Naive thymus-derived CD4-positive, alpha-beta T cell (primary cell): ENCODE measurements at regions not wholly inside any gene's neighbourhood (a gene's known extent, or its start where the extent isn't known, plus 50 kb on each side); places are given as distances from the start of the nearest gene placed in this dataset.

Experiments
- ATAC-seq: fragments of 150-1000 bp; cut with Tn5 transposase; 2 replicates; pipeline ENCODE4 v1.10.0; 2021; ENCODE audit warnings: mild to moderate bottlenecking, moderate library complexity
- CTCF ChIA-PET: fragments of 350-600 bp; sonication (Branson Sonifier 250); formaldehyde crosslinking; loops from one replicate; lab custom pipeline; 2021; ENCODE audit warnings: antibody characterized with exemption; lab: Charles Lee
- POLR2A ChIA-PET: fragments of 350-600 bp; sonication (Branson Sonifier 250); formaldehyde crosslinking; loops from one replicate; lab custom pipeline; 2021; ENCODE audit warnings: antibody characterized with exemption, inconsistent platforms; lab: Charles Lee
- DNase-seq, 9 donors: peaks; one replicate each; pipeline versions ENCODE4 v3.0.0 to v3.0.0-alpha.2; 2020 to 2022; ENCODE audit warnings: mixed read lengths in 1 of 9
- H3K27ac ChIP-seq: one replicate; pipeline ENCODE4 v1.7.0; 2013; ENCODE audit warnings: mild to moderate bottlenecking, low read depth, low read length, moderate library complexity
- H3K27me3 ChIP-seq, 2 donors: one replicate each; pipeline ENCODE4 v1.7.0; 2013; ENCODE audit warnings: low read length in 2 of 2, mild to moderate bottlenecking in 2 of 2, moderate library complexity in 2 of 2; ENCODE audit not compliant: control insufficient read depth in 2 of 2, insufficient read depth in 2 of 2
- H3K36me3 ChIP-seq, 3 experiments: 1 replicate in 2 of 3; 2 replicates in 1 of 3; pipeline ENCODE4 v1.7.0; 2013; ENCODE audit warnings: low read length in 3 of 3, mild to moderate bottlenecking in 3 of 3, moderate library complexity in 1 of 3; ENCODE audit not compliant: insufficient read depth in 3 of 3, control insufficient read depth in 2 of 3
- H3K4me1 ChIP-seq, 2 donors: one replicate each; pipeline ENCODE4 v1.7.0; 2013; ENCODE audit warnings: low read length in 2 of 2, mild to moderate bottlenecking in 2 of 2, moderate library complexity in 1 of 2; ENCODE audit not compliant: control insufficient read depth in 2 of 2, insufficient read depth in 2 of 2
- H3K4me3 ChIP-seq: 2 replicates; pipeline ENCODE4 v1.7.0; 2013; ENCODE audit warnings: mild to moderate bottlenecking, low read length
- H3K9me3 ChIP-seq, 3 experiments: 1 replicate in 2 of 3; 2 replicates in 1 of 3; pipeline ENCODE4 v1.7.0; 2013; ENCODE audit warnings: low read length in 3 of 3; ENCODE audit not compliant: control insufficient read depth in 2 of 3
- H3K27ac Mint-ChIP-seq, 9 donors: one replicate each; pipeline ENCODE4 v1.8.0; 2020 to 2022; ENCODE audit warnings: mixed read lengths in 9 of 9, mild to moderate bottlenecking in 8 of 9, moderate library complexity in 5 of 9, inconsistent platforms in 2 of 9
- H3K27me3 Mint-ChIP-seq, 5 donors: one replicate each; pipeline ENCODE4 v1.8.0; 2021 to 2022; ENCODE audit warnings: mixed read lengths in 5 of 5, mild to moderate bottlenecking in 1 of 5
- H3K36me3 Mint-ChIP-seq, 5 donors: one replicate each; pipeline ENCODE4 v1.8.0; 2020 to 2022; ENCODE audit warnings: mixed read lengths in 5 of 5, mild to moderate bottlenecking in 3 of 5, inconsistent platforms in 1 of 5
- H3K4me1 Mint-ChIP-seq, 7 donors: one replicate each; pipeline ENCODE4 v1.8.0; 2020 to 2022; ENCODE audit warnings: mixed read lengths in 7 of 7, mild to moderate bottlenecking in 3 of 7, inconsistent platforms in 1 of 7
- H3K4me3 Mint-ChIP-seq, 10 donors: one replicate each; pipeline ENCODE4 v1.8.0; 2020 to 2022; ENCODE audit warnings: mild to moderate bottlenecking in 10 of 10, mixed read lengths in 10 of 10, moderate library complexity in 6 of 10, inconsistent platforms in 2 of 10
- H3K9me3 Mint-ChIP-seq, 11 donors: one replicate each; pipeline ENCODE4 v1.8.0; 2020 to 2022; ENCODE audit warnings: mixed read lengths in 11 of 11, mild to moderate bottlenecking in 4 of 11, inconsistent platforms in 1 of 11, moderate library complexity in 1 of 11
- intact Hi-C, 2 donors: fragments of 100-400 bp; cut with micrococcal nuclease; formaldehyde crosslinking; loops; one replicate each; pipeline ENCODE4 v1.15.1; 2023

GRCh38 chr10:52965938-52966401, 193.4 kb upstream of the MBL2 start:
- intact Hi-C loops = no loop called here
- ATAC-seq = peak; percentile 54

GRCh38 chr10:52965509-52965908, 192.9 kb upstream of the MBL2 start:
- POLR2A ChIA-PET = no interaction called here
- H3K27me3 Mint-ChIP-seq = no peaks in the 10 kb centered on the region
- peaks cover 0 to 1% (median 0%) of the 10 kb centered on the region in 7 donors for H3K4me1 Mint-ChIP-seq
- no peaks in the 10 kb centered on the region for H3K36me3 ChIP-seq
- CTCF ChIA-PET = no interaction called here
- H3K9me3 ChIP-seq = no peaks in the 10 kb centered on the region
- no peak overlapping the region for H3K4me3 ChIP-seq
- H3K36me3 Mint-ChIP-seq = no peaks in the 10 kb centered on the region
- H3K4me3 Mint-ChIP-seq = no peak overlapping the region
- no peak overlapping the region for H3K27ac Mint-ChIP-seq
- intact Hi-C loops = no loop called here
- H3K27me3 ChIP-seq = no peaks in the 10 kb centered on the region
- DNase-seq (no peak), ATAC-seq (no peak)
- peaks cover 0 to 12% (median 0%) of the 10 kb centered on the region in 11 donors for H3K9me3 Mint-ChIP-seq
- H3K27ac ChIP-seq = no peak overlapping the region
- H3K4me1 ChIP-seq = no peaks in the 10 kb centered on the region

More at GRCh38 chr10:52965938-52966401, 193.4 kb upstream of the MBL2 start:
- Histone ChIP-seq H3K27ac (no peak overlapping the region), H3K4me1 (no peaks in the 10 kb centered on the region), H3K4me3 (no peak overlapping the region), H3K9me3 (no peaks in the 10 kb centered on the region), H3K27me3 (no peaks in the 10 kb centered on the region), H3K36me3 (no peaks in the 10 kb centered on the region)
- Mint-ChIP-seq H3K9me3 (peaks cover 0 to 12% (median 0%) of the 10 kb centered on the region in 11 donors), H3K27ac (no peak overlapping the region), H3K4me3 (no peak overlapping the region), H3K4me1 (peaks cover 0 to 1% (median 0%) of the 10 kb centered on the region in 7 donors), H3K36me3 (no peaks in the 10 kb centered on the region), H3K27me3 (no peaks in the 10 kb centered on the region)
- POLR2A ChIA-PET = no interaction called here
- no peak for DNase-seq
- CTCF ChIA-PET = no interaction called here

GRCh38 chr10:52961323-52961722, 188.7 kb upstream of the MBL2 start:
- H3K36me3 ChIP-seq = no peaks in the 10 kb centered on the region
- no peak overlapping the region for H3K4me3 Mint-ChIP-seq
- H3K9me3 ChIP-seq = no peaks in the 10 kb centered on the region
- no peak overlapping the region for H3K27ac ChIP-seq
- H3K27me3 Mint-ChIP-seq = no peaks in the 10 kb centered on the region
- intact Hi-C loops = no loop called here
- DNase-seq = no peak
- no peaks in the 10 kb centered on the region for H3K4me1 ChIP-seq
- POLR2A ChIA-PET = no interaction called here
- no peaks in the 10 kb centered on the region for H3K36me3 Mint-ChIP-seq
- CTCF ChIA-PET = interaction anchor here (0.6 kb wide), 1 partner anchor 16 kb away, joined by 3 read pairs; no protein-coding TSS in a partner anchor
- peaks cover 0 to 8% (median 0%) of the 10 kb centered on the region in 11 donors for H3K9me3 Mint-ChIP-seq
- peaks cover 0 to 1% (median 0%) of the 10 kb centered on the region in 7 donors for H3K4me1 Mint-ChIP-seq
- no peak for ATAC-seq
- H3K27me3 ChIP-seq = no peaks in the 10 kb centered on the region
- no peak overlapping the region for H3K4me3 ChIP-seq
- no peak overlapping the region for H3K27ac Mint-ChIP-seq

- no peak overlapping the region for H3K4me3 ChIP-seq
- ChIA-PET CTCF (no interaction called here), POLR2A (no interaction called here)
- H3K27ac Mint-ChIP-seq = no peak overlapping the region
- no peaks in the 10 kb centered on the region for H3K9me3 ChIP-seq
- no peak for ATAC-seq
- H3K27me3 ChIP-seq = no peaks in the 10 kb centered on the region
- no peaks in the 10 kb centered on the region for H3K36me3 Mint-ChIP-seq
- intact Hi-C loops = no loop called here
- H3K27me3 Mint-ChIP-seq = no peaks in the 10 kb centered on the region
- H3K36me3 ChIP-seq = no peaks in the 10 kb centered on the region
- H3K4me3 Mint-ChIP-seq = no peak overlapping the region
- peaks cover 0 to 1% (median 0%) of the 10 kb centered on the region in 7 donors for H3K4me1 Mint-ChIP-seq
- peaks cover 0 to 8% (median 0%) of the 10 kb centered on the region in 11 donors for H3K9me3 Mint-ChIP-seq
- no peak overlapping the region for H3K27ac ChIP-seq
- H3K4me1 ChIP-seq = no peaks in the 10 kb centered on the region
- no peak for DNase-seq
These were observed 187.2 kb upstream of the MBL2 start for GRCh38 chr10:52959810-52960209.

- no peak for ATAC-seq
These were observed 184.3 kb upstream of the MBL2 start for GRCh38 chr10:52956861-52957260.

GRCh38 chr10:52956461-52956860, 183.9 kb upstream of the MBL2 start:
- no peaks in the 10 kb centered on the region for H3K27me3 Mint-ChIP-seq
- no peaks in the 10 kb centered on the region for H3K36me3 ChIP-seq
- no peak overlapping the region for H3K27ac Mint-ChIP-seq
- H3K9me3 Mint-ChIP-seq = peaks cover 0 to 8% (median 0%) of the 10 kb centered on the region in 11 donors
- no peak overlapping the region for H3K27ac ChIP-seq
- H3K9me3 ChIP-seq = no peaks in the 10 kb centered on the region
- no peak overlapping the region for H3K4me3 ChIP-seq
- H3K4me1 Mint-ChIP-seq = peaks cover 0 to under 1% (median 0%) of the 10 kb centered on the region in 7 donors
- CTCF ChIA-PET = no interaction called here
- POLR2A ChIA-PET = no interaction called here
- no peak for ATAC-seq
- no peak for DNase-seq
- H3K36me3 Mint-ChIP-seq = no peaks in the 10 kb centered on the region
- no peak overlapping the region for H3K4me3 Mint-ChIP-seq
- no peaks in the 10 kb centered on the region for H3K27me3 ChIP-seq
- H3K4me1 ChIP-seq = no peaks in the 10 kb centered on the region
- intact Hi-C loops = no loop called here

More at GRCh38 chr10:52956861-52957260, 184.3 kb upstream of the MBL2 start:
- H3K4me3 ChIP-seq = no peak overlapping the region
- H3K9me3 ChIP-seq = no peaks in the 10 kb centered on the region
- H3K27ac ChIP-seq = no peak overlapping the region
- Mint-ChIP-seq H3K36me3 (no peaks in the 10 kb centered on the region), H3K27ac (no peak overlapping the region), H3K4me3 (no peak overlapping the region), H3K4me1 (peaks cover 0 to 1% (median 0%) of the 10 kb centered on the region in 7 donors), H3K27me3 (no peaks in the 10 kb centered on the region), H3K9me3 (peaks cover 0 to 8% (median 0%) of the 10 kb centered on the region in 11 donors)
- intact Hi-C loops = no loop called here
- CTCF ChIA-PET = no interaction called here
- no peaks in the 10 kb centered on the region for H3K4me1 ChIP-seq
- POLR2A ChIA-PET = no interaction called here
- no peaks in the 10 kb centered on the region for H3K27me3 ChIP-seq
- DNase-seq = no peak
- H3K36me3 ChIP-seq = no peaks in the 10 kb centered on the region

- ATAC-seq (no peak), DNase-seq (no peak)
- H3K4me1 Mint-ChIP-seq = no peaks in the 10 kb centered on the region
- Histone ChIP-seq H3K9me3 (no peaks in the 10 kb centered on the region), H3K36me3 (no peaks in the 10 kb centered on the region), H3K4me3 (no peak overlapping the region), H3K27me3 (no peaks in the 10 kb centered on the region), H3K4me1 (no peaks in the 10 kb centered on the region), H3K27ac (no peak overlapping the region)
- H3K36me3 Mint-ChIP-seq = no peaks in the 10 kb centered on the region
- CTCF ChIA-PET = no interaction called here
- H3K9me3 Mint-ChIP-seq = peaks cover 0 to 8% (median 2%) of the 10 kb centered on the region in 11 donors
- no peaks in the 10 kb centered on the region for H3K27me3 Mint-ChIP-seq
- POLR2A ChIA-PET = no interaction called here
- H3K4me3 Mint-ChIP-seq = no peak overlapping the region
- intact Hi-C loops = no loop called here
- no peak overlapping the region for H3K27ac Mint-ChIP-seq
These were observed 182.8 kb upstream of the MBL2 start for GRCh38 chr10:52955337-52955736.
